HepG2 (cell line): ENCODE measurements at regions not wholly inside any gene's neighbourhood (a gene's known extent, or its start where the extent isn't known, plus 50 kb on each side); places are given as distances from the start of the nearest gene placed in this dataset.

Experiments used
- CTCF ChIP-seq: sonication (generic); formaldehyde crosslinking; IDR thresholded peaks from 2 replicates; pipeline ENCODE4 v1.5.0; 2020; ENCODE audit warnings: mild to moderate bottlenecking, missing genetic modification reagents, moderate library complexity
- EP300 ChIP-seq, 3 experiments: sonication (generic) in 1 of 3; formaldehyde crosslinking in 1 of 3; IDR thresholded peaks; 2 replicates each; pipeline versions ENCODE4 v1.5.1 to v1.6.1; 2011 to 2020; ENCODE audit warnings: low read depth in 2 of 3, low read length in 2 of 3, borderline replicate concordance in 1 of 3, improper control_type of control experiment in 1 of 3, mild to moderate bottlenecking in 1 of 3, missing genetic modification reagents in 1 of 3, moderate library complexity in 1 of 3
- FIP1L1 ChIP-seq: fragments of 200-400 bp; formaldehyde crosslinking; IDR thresholded peaks from 2 replicates; pipeline ENCODE4 v1.6.1; 2018; ENCODE audit warnings: low read depth, mild to moderate bottlenecking, low read length, moderate library complexity, borderline replicate concordance; ENCODE audit not compliant: insufficient read depth
- HNF1A ChIP-seq, 2 experiments: sonication (generic) in 1 of 2; formaldehyde crosslinking in 1 of 2; IDR thresholded peaks; 2 replicates each; pipeline versions ENCODE4 v1.4.0 to v1.6.1; 2016 to 2020; ENCODE audit warnings: borderline replicate concordance in 1 of 2, low read depth in 1 of 2, mild to moderate bottlenecking in 1 of 2, missing genetic modification reagents in 1 of 2
- NR2C2 ChIP-seq: sonication (generic); formaldehyde crosslinking; IDR thresholded peaks from 2 replicates; pipeline ENCODE4 v1.4.0; 2020; ENCODE audit warnings: missing genetic modification reagents, mild to moderate bottlenecking, moderate library complexity, borderline replicate concordance
- RFX5 ChIP-seq: IDR thresholded peaks from 2 replicates; pipeline ENCODE4 v1.6.1; 2011; ENCODE audit warnings: low read depth, low read length, improper control_type of control experiment
- RNF2 ChIP-seq: fragments of 450-650 bp; conservative IDR thresholded peaks from 2 replicates; pipeline ENCODE4 v1.6.1; 2016; ENCODE audit warnings: low read depth
- SNAPC5 ChIP-seq: sonication (generic); formaldehyde crosslinking; IDR thresholded peaks from 2 replicates; pipeline ENCODE4 v1.8.1; 2023; ENCODE audit warnings: mild to moderate bottlenecking, missing genetic modification reagents, borderline replicate concordance
- TBX2 ChIP-seq: sonication (generic); formaldehyde crosslinking; IDR thresholded peaks from 2 replicates; pipeline ENCODE4 v1.5.0; 2020; ENCODE audit warnings: missing genetic modification reagents, mild to moderate bottlenecking, borderline replicate concordance
- ZNF121 ChIP-seq: sonication (generic); formaldehyde crosslinking; IDR thresholded peaks from 2 replicates; pipeline ENCODE4 v1.5.0; 2020; ENCODE audit warnings: mild to moderate bottlenecking, missing genetic modification reagents
- ZNF746 ChIP-seq: sonication (generic); formaldehyde crosslinking; IDR thresholded peaks from 2 replicates; pipeline ENCODE4 v1.8.0; 2022; ENCODE audit warnings: mild to moderate bottlenecking, missing genetic modification reagents
- ZNF841 ChIP-seq: sonication (generic); formaldehyde crosslinking; IDR thresholded peaks from 2 replicates; pipeline ENCODE4 v1.8.1; 2023; ENCODE audit warnings: missing genetic modification reagents, borderline replicate concordance

GRCh38 chr6:92667843-92668242 lies 751.5 kb downstream of the EPHA7 start:
- no peak for TF ChIP-seq RNF2
- TF ChIP-seq EP300 (IDR thresholded peaks at IDR 0.05; ENCODE audit: low read depth in 2 of 2, low read length in 2 of 2), result no peak
- TF ChIP-seq EP300 (CRISPR knock-in tag; IDR thresholded peaks at IDR 0.05; ENCODE audit: borderline replicate concordance), result no peak
- TF ChIP-seq HNF1A (IDR thresholded peaks at IDR 0.05; ENCODE audit: low read depth), result no peak
- TF ChIP-seq HNF1A (CRISPR knock-in tag; IDR thresholded peaks at IDR 0.05; ENCODE audit: borderline replicate concordance), result no peak
- TF ChIP-seq ZNF121 (CRISPR knock-in tag), result no peak
- no peak for TF ChIP-seq TBX2 (CRISPR knock-in tag)
- no peak for TF ChIP-seq ZNF746 (CRISPR knock-in tag)
- no peak for TF ChIP-seq RFX5
- TF ChIP-seq NR2C2 (CRISPR knock-in tag), result no peak
- no peak for TF ChIP-seq CTCF (CRISPR knock-in tag)
- TF ChIP-seq FIP1L1, result no peak
- TF ChIP-seq ZNF841 (CRISPR knock-in tag), result no peak
- TF ChIP-seq SNAPC5, result no peak
